ENCODE measurements at regions not wholly inside any gene's neighbourhood (a gene's known extent, or its start where the extent isn't known, plus 50 kb on each side); places are given as distances from the start of the nearest gene placed in this dataset.
A peak's percentile ranks its signal among the peaks of the same experiment; 100 is the strongest.

DNA sequence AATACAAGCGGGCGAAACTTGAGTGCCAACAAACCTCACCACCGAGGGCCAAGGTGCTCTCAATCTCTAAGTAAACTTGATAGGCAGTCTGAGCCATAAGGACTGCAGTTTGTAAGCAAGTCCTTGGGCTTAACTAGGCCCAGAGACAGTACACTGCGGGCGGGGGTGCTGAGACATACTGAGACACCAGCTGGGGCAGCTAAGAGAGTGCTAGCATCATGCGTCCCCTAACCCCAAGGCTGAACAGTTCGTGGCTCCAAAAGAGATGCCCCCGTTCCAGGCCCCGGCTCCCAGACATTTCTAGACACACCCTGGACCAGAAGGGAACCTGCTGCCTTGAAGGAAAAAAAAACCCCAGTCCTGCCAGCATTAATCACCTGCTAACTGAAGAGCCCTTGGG lies 126.8 kb upstream of the PRDX4 start:
- no peak for DNase-seq (ENCODE audit: low spot score)

DNA sequence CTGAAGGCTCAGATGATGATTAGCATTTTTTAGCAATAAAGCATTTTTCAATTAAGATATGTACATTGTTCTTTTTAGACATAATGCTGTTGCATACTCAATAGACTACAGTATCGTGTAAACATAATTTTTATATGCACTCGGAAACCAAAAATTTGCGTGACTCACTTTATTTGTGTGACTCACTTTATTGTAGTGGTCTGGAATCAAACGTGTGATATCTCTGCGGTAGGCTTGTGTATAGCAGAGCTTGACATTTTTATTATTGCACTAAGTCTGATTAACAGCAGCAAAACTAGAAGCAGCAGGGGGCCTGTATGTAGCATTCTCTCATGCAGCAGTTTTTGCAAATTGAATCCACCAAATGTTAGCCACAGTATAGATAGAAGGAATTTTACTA lies 119.1 kb upstream of the PRDX4 start:
- no peak for DNase-seq (ENCODE audit: low spot score)

DNA sequence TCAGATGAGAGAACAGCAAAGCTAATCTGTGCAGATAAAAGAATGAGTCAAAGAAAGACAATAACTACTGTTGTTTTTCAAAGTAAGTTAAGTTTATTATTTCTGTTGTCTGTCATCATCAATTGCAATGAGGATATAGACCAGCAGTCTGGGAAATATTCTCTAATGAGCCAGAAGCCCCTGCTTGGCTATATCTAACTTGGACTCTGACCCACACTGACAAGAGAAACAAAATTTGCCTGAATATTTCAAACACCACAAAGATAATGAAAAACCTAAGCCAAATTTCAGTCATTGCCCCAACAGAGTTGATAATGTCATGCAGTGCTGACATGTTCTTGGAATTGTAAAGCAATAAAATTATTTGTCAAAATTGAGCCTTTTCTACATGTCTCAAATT lies 115.0 kb upstream of the PRDX4 start:
- no peak for DNase-seq (ENCODE audit: low spot score)

DNA sequence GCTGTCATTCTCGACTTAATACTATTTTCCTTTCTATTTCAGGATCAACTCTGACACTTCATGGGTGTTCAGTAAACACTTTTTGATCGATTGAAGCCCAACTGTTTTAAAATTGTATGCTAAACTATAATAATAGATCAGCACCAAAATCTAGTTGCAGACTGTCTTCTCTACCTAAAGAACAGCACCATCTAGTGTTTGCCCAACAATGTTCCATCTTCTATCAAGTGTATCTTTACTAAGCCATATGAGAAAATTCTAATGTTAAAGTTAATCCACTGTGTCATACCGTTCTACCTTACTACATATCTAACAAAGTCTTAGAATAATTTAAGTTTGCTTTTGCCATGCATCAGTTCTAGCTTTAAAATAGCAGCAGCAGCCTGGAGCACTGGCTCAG lies 113.0 kb upstream of the PRDX4 start:
- DNase-seq (ENCODE audit: low spot score): peak; percentile 14

DNA sequence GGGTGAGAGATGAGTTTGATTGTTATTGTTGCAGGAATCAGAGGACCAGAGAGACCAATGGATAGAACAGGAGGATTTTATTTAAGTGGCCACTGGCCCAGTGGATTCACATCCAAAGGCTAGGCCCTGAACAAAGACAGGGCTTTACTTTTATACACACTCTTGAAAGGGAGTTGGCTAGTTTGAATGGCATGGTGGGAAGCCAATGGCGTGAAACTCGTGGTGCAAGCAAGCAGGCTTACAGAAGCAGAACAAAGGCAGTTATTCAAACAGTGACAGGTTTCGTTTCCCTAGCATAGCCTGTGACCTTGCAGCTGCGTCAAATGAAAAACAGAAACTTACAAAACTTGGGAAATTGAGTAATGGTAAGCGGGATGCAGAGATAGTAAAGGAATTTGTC lies 110.2 kb upstream of the PRDX4 start:
- DNase-seq (ENCODE audit: low spot score): no peak

DNA sequence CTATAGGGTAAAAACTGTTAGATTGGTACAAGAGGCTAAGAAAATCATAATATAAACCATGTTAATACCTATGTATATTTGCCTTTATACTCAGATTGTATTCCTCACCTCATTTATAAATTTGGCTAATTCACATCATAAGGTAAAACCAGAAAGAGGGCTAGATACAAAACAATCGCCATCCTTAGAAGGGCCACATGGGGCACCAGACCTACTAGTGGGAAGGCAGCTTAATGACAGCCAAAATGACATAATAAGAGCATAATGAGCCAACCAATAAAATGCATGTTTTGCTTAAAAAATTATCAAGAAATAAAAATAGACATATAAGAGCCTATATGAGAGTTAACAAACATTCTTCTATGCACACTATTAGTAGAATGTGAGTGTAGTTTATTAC lies 107.3 kb upstream of the PRDX4 start:
- DNase-seq (ENCODE audit: low spot score): no peak

DNA sequence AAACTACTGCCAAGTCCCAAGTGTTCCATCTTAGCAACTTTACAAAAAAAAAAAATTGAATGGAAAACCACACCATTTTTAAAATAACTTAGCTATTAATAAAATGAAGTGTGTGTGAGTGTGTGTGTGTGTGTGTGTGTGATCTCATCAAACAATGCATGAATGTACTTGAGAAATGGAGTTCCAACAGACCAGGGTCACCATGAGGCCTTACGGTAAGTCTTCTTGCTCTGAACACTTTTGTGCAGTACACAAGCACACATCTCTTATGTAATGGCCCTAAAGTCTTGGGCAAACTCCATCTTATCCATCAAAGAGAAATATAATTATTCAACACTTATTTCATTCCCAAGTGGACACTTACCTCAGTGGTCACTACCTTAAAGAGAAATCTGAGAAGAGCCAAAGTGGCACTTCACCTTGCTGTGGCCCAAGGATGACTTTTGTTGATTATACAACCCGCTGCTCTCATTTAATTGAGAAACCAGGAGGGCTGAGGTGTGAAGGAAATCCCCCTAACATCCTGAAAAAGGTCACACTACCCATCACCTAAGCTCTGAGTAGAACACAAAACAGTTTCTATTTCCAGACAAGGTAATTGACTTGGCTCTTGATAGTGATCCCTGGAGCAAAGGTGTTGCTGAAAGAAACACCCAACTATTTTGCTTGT lies 96.5 kb upstream of the PRDX4 start:
- DNase-seq (ENCODE audit: low spot score): no peak

DNA sequence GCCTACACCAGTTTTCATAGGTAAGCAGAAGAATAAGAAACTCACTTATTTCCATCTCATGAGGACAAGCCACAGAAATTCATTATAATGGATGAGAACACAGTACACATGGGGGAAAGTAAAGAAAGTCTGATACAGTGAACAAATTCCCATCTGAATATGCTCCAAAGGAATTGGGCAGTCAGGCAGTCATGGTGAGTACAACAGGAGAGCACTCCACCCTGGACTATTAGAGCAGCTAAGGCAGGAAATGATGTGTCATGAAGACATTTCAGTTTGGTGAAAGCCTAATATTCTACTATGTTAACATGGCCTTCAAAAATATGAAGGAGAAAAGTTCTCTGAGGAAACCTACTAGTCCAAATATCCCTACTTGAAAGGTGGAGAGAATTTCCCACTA lies 92.0 kb upstream of the PRDX4 start:
- DNase-seq (ENCODE audit: low spot score): peak; percentile 7

DNA sequence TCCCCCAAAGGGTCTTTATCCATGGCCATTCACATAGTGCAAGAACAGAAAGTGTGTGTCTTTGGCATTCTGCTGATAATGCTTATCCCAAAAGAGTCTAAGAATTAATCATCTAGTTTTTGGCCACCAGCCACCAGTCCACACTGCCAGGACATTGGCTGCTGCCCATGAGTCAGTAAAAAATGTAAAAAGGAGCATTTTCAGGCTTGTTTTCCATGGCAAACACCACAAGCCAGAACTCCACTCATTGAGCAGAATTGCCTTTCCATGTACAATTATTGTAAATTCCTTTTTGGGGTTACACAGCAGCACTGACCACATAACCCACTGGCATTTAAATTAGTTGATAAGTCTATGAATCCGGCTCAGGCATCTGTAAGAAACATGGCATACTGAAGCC lies 89.2 kb upstream of the PRDX4 start:
- DNase-seq (ENCODE audit: low spot score): peak; percentile 5

DNA sequence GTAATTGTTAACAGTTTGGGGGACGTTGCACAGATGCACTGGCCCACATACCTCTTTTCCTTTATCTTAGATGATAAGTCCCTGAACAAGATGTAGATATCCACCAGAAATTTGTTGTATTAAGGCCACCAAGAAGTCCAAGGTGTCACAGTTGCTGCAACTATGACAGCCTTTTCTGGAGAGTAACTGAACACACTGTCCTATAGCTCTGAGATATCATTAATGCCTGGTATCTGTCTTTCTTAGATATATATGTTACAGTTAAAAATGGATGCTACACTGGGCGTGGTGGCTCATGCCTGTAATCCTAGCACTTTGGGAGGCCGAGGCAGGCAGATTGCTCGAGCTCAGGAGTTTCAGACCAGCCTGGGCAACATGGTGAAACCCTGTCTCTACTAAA lies 77.8 kb upstream of the PRDX4 start:
- no peak for DNase-seq (ENCODE audit: low spot score)

DNA sequence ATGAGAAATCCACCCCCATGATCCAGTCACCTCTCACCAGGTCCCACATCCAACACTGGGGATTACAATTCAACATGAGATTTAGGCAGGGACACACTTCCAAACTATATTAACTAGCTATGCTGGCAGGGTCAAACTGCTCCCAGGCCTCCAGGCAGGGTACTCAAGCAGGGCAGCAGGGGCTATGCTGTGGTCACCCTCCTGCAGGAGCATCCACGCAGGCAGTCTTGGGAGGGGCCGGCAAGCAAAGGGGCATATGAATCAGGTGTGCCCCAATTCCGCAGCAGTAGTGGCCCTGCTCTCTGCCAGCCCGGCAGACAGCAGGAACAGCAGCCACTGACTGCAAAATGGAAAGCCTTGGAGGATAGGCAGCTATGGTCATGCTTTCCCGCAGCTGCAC lies 74.6 kb upstream of the PRDX4 start:
- no peak for DNase-seq (ENCODE audit: low spot score)

DNA sequence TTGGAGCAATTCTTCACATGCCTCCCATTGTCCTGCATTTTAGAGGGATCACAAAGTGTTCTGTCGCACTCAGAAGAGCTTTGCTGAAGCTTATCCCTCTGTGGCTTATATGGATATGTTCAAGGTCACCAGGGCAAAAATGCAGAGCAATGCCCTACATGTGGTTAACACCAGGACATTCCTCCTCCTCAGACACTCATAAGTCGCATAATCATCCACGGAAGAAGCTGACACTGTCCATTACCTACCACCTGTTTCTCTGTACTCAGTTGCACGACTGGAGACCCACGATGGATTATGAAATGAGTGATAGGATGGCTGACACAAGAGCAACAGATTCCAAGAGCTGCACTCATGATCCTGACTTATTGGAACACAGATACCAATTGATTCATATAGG lies 68.7 kb upstream of the PRDX4 start:
- no peak for DNase-seq (ENCODE audit: low spot score)

DNA sequence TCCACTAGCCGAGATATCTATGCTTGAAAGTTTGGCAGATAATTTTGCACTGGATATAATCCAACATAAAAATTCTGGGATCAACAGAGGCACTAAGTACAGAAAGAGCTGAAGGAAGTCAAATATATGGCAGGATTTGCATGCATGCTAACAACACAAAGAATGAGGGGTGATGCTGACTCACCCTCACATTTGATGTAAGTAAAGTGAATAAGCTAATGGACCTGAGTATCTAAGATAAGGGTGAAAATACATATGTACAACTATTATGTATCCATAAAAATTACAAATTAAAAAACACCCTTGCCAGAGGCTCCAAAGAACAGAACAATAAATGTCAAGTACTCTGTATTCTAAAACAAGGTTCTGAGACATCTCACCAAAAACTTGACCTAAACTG lies 63.8 kb upstream of the PRDX4 start:
- DNase-seq (ENCODE audit: low spot score): no peak

DNA sequence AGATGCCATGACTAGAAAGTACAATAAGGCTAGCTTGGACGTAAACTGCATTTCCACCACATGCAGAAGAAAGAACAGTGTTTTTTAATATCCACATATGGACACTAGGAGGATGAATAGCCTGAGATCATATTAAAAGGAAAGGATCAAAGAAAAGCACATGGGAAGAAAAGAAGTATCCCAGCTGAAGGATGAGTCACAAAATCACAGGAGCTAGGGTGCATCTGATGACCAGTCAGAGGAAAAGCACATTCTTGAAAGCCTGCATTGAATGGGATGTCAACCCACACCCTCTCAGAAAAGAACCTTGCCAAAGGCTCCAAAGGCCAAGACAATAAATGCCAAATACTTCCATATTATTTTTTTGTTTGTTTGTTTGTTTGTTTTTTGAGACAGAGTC lies 56.8 kb upstream of the PRDX4 start:
- no peak for DNase-seq (ENCODE audit: low spot score)

DNA sequence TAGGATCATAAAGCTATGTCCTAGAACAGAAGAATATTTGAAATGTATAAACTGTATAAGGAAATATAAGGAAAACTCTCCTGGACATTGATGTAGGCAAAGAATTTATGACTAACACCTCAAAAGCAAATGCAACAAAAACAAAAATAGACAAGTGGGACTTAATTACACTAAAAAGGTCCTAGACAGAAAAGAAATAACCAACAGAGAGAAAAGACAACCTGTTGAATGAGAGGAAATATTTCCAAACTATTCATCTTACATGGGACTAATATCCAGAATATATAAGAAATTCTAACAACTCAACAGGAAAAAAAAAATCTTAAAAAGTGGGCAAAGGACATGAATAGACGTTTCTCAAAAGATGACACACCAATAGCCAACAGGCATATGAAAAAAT lies 54.4 kb upstream of the PRDX4 start:
- DNase-seq (ENCODE audit: low spot score): no peak

DNA sequence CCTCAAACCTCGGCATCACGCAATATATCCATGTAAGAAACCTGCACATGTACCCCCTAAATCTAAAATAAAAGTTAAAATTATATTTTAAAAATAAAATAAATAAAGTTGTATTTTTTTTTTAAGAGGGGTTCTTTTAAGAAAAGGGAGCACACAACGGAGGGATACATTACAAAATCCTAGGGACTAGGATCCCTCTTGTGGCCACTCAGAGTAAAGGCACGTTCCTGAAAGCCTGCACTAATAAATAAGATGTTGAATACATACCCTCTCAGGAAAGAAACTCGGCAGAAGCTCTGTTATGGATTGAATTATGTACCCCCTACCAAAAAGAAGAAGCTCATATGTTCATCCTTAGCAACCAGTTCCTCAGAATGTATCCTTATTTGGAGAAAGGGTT lies 50.9 kb upstream of the PRDX4 start:
- DNase-seq (ENCODE audit: low spot score): peak; percentile 38
